22Rv1 (cell line): ENCODE measurements at regions not wholly inside any gene's neighbourhood (a gene's known extent, or its start where the extent isn't known, plus 50 kb on each side); places are given as distances from the start of the nearest gene placed in this dataset.

ENCODE experiments used
- CTCF ChIP-seq: fragments of 450-650 bp; IDR thresholded peaks from 2 replicates; pipeline ENCODE4 v1.5.1; 2017; ENCODE audit warnings: mild to moderate bottlenecking
- ZFX ChIP-seq: fragments of 450-650 bp; IDR thresholded peaks from 2 replicates; pipeline ENCODE4 v1.6.1; 2017; ENCODE audit warnings: antibody characterized with exemption, borderline replicate concordance

GRCh38 chr15:77555232-77555631 is 77.5 kb downstream of the LINGO1 start:
- TF ChIP-seq CTCF (no peak), ZFX (no peak)
